Left lung (tissue), 4 donors: ENCODE measurements at regions not wholly inside any gene's neighbourhood (a gene's known extent, or its start where the extent isn't known, plus 50 kb on each side); places are given as distances from the start of the nearest gene placed in this dataset.

Source experiments
- ATAC-seq: fragments of 200-7000 bp; cut with Tn5 transposase; one replicate; pipeline ENCODE4 v1.9.1; 2020; ENCODE audit warnings: moderate library complexity
- DNase-seq, 4 donors: peaks; one replicate each; pipeline ENCODE4 v3.0.0-alpha.2; 2013 to 2020
- H3K27ac ChIP-seq, 2 donors: fragments of 200-600 bp; sonication (generic) in 1 of 2; one replicate each; pipeline versions ENCODE4 v1.5.0 to v1.8.0; 2020 to 2021
- H3K27me3 ChIP-seq, 2 donors: fragments of 200-600 bp; sonication (generic) in 1 of 2; one replicate each; pipeline versions ENCODE4 v1.5.0 to v1.8.0; 2020 to 2021
- H3K36me3 ChIP-seq, 2 donors: fragments of 200-600 bp; sonication (generic) in 1 of 2; one replicate each; pipeline versions ENCODE4 v1.5.0 to v1.8.0; 2020 to 2021
- H3K4me1 ChIP-seq, 2 donors: fragments of 200-600 bp; one replicate each; pipeline ENCODE4 v1.8.0; 2021
- H3K4me3 ChIP-seq, 2 donors: fragments of 200-600 bp; sonication (generic) in 1 of 2; one replicate each; pipeline versions ENCODE4 v1.5.0 to v1.8.0; 2020 to 2021; ENCODE audit warnings: mild to moderate bottlenecking in 1 of 2
- H3K9me3 ChIP-seq, 2 donors: fragments of 200-600 bp; sonication (generic) in 1 of 2; one replicate each; pipeline versions ENCODE4 v1.5.0 to v1.8.0; 2020 to 2021
- CTCF ChIP-seq, 2 donors: fragments of 200-600 bp; sonication (generic) in 1 of 2; IDR thresholded peaks; one replicate each; pipeline versions ENCODE4 v1.5.0 to v1.8.0; 2021; ENCODE audit warnings: antibody characterized with exemption in 2 of 2
- intact Hi-C, 2 donors: fragments of 100-400 bp; cut with DNase I; formaldehyde crosslinking; loops; one replicate each; pipeline versions ENCODE4 v1.11.2 to v1.14.2; 2022
- donor health status: DM: no; HTN: yes; CAD: no.
- donor health status: DM: no; HTN: no; CAD: no.

GRCh38 chr11:44374001-44374400 lies 64.1 kb upstream of the ALX4 start:
- no peak for ATAC-seq
- TF ChIP-seq CTCF (IDR thresholded peaks at IDR 0.05) = no peak
- H3K36me3 ChIP-seq = no peaks in the 10 kb centered on the region
- H3K9me3 ChIP-seq = no peaks in the 10 kb centered on the region
- intact Hi-C loops = no loop called here
- no peaks in the 10 kb centered on the region for H3K27me3 ChIP-seq
- H3K4me1 ChIP-seq = no peaks in the 10 kb centered on the region
- no peak for DNase-seq
- no peak overlapping the region for H3K27ac ChIP-seq
- no peak overlapping the region for H3K4me3 ChIP-seq

GRCh38 chr11:44376423-44376822 lies 66.5 kb upstream of the ALX4 start:
- Histone ChIP-seq H3K27me3 (peaks cover 0 to 23% of the 10 kb centered on the region in 2 donors), H3K4me1 (no peaks in the 10 kb centered on the region), H3K4me3 (no peak overlapping the region), H3K27ac (no peak overlapping the region), H3K36me3 (no peaks in the 10 kb centered on the region), H3K9me3 (no peaks in the 10 kb centered on the region)
- intact Hi-C loops = no loop called here
- no peak for DNase-seq
- no peak for ATAC-seq
- no peak for TF ChIP-seq CTCF (IDR thresholded peaks at IDR 0.05)

DNA sequence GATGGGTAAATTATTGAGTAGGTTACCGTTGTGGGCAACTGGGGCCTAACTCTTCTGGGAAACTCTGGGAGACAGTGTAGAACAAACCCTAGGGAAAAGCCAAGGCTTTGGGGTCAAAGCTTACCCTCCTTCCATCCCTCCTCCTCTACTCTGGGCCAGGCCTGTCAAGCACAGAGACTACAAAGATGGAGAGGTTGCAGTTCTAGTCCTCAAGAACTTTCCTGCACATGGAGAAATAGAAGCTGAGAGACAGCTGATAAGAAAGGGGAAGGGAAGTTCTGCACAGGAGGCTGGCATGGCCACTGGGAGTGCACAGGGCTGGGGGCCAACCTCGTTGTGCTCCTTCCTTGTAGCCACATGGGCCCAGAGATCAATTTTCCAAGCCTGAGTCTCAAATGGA lies 67.2 kb upstream of the ALX4 start:
- no peak for TF ChIP-seq CTCF (IDR thresholded peaks at IDR 0.05)
- Histone ChIP-seq H3K27me3 (peaks cover 2 to 30% of the 10 kb centered on the region in 2 donors), H3K36me3 (no peaks in the 10 kb centered on the region), H3K4me1 (no peaks in the 10 kb centered on the region), H3K27ac (no peak overlapping the region), H3K9me3 (no peaks in the 10 kb centered on the region), H3K4me3 (no peak overlapping the region)
- DNase-seq = no peak
- ATAC-seq = no peak
- intact Hi-C loops = no loop called here

DNA sequence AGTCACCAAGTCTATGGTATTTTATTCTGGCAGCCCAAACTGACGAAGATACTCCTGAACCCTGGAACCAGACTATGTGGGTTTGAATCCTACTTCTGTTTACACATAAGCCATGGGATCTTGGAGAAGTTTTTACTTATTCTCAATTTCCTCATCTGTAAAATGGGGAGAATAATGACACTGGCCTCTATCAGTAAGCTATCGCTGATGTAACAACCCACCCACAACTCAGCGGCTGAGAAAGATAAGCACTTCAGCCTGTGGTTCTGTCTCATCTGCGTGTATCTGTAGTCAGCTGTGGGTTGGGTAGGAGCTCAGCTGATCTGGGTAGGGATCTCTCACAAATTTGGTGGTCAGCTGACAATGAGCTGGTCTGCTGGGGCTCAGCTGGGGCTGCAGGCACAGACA lies 68.0 kb upstream of the ALX4 start:
- TF ChIP-seq CTCF (IDR thresholded peaks at IDR 0.05) = no peak
- peaks cover 5 to 38% of the 10 kb centered on the region in 2 donors for H3K27me3 ChIP-seq
- intact Hi-C loops = no loop called here
- no peak overlapping the region for H3K27ac ChIP-seq
- no peaks in the 10 kb centered on the region for H3K9me3 ChIP-seq
- ATAC-seq (no peak), DNase-seq (no peak)
- H3K36me3 ChIP-seq = no peaks in the 10 kb centered on the region
- no peaks in the 10 kb centered on the region for H3K4me1 ChIP-seq
- no peak overlapping the region for H3K4me3 ChIP-seq

DNA sequence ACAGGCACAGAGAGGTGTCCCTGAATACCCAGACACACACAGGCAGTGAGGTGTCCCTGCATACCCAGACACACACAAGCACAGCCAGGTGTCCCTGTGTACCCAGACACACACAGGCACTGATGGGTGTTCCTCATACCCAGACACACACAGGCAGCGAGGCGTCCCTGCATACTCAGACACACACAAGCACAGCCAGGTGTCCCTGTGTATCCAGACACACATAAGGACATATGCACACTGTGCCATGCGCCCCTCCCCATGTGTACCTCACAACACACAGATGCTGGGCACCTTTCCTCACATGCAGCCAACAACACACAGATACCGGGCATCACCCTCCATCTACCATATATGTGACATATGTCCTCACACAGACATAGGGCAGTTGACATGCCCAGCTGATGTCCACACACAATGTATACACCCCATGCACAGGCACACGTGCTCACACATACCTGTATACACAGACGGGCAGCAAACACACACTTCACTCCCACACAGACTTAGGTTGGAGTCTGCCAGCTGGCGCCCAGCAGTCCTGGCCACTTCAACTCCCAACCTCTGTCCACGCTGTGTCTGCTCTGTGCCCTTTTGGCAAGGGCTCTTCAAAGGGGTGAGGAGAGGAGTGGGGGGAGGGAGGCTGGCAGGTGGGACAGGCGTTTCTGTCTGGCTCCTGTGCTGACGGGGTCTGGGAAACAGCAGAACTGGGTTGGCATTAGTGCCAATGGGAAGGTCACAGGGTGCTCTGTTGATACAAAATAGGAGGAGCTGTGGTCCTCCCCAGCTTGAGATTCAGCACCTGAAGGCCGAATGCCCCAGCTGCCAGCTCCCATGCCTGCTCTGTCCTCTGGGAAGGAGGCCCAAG lies 69.4 kb upstream of the ALX4 start:
- H3K27ac ChIP-seq = no peak overlapping the region
- peak; percentile 47 for ATAC-seq

More for the DNA sequence above, 69.4 kb upstream of the ALX4 start:
- intact Hi-C loops = no loop called here
- no peak for DNase-seq
- TF ChIP-seq CTCF (IDR thresholded peaks at IDR 0.05) = no peak
- no peaks in the 10 kb centered on the region for H3K4me1 ChIP-seq
- H3K27me3 ChIP-seq = peaks cover 5 to 43% of the 10 kb centered on the region in 2 donors
- no peaks in the 10 kb centered on the region for H3K9me3 ChIP-seq
- no peaks in the 10 kb centered on the region for H3K36me3 ChIP-seq
- no peak overlapping the region for H3K4me3 ChIP-seq
